K562 (cell line): ENCODE measurements at regions not wholly inside any gene's neighbourhood (a gene's known extent, or its start where the extent isn't known, plus 50 kb on each side); places are given as distances from the start of the nearest gene placed in this dataset.

Experiments
- ATAC-seq: fragments of 200-7000 bp; cut with Tn5 transposase; 3 replicates; pipeline ENCODE4 v1.9.1; 2020; ENCODE audit warnings: moderate library complexity
- BruUV-seq: library from RNA; stranded (reverse); fragments of 400-500 nt; replicated peaks from 2 replicates; lab custom pipeline; 2021; lab: Mats Ljungman, UMichigan
- CTCF ChIA-PET: fragments of 300-600 bp; formaldehyde crosslinking; extraction: SDS; loops from one replicate; lab custom pipeline; 2021; ENCODE audit warnings: low intra/inter-chr PET ratio; lab: Yijun Ruan, JAX
- POLR2A ChIA-PET: fragments of 300-600, 350-650 bp; sonication (Branson Sonifier 250); formaldehyde crosslinking; extraction: SDS; loops from one replicate; lab custom pipeline; 2021; ENCODE audit warnings: antibody characterized with exemption, inconsistent platforms; lab: Yijun Ruan, JAX
- DNase-seq, 4 experiments: peaks; one replicate each; pipeline versions ENCODE4 v3.0.0 to v3.0.0-alpha.2; 2011 to 2018; ENCODE audit warnings: low spot score in 3 of 4, mixed read lengths in 3 of 4; ENCODE audit errors: extremely low read depth in 1 of 4
- FAIRE-seq: peaks from 2 replicates; lab custom pipeline; 2011; peaks lifted over from hg19 to GRCh38; lab: Jason Lieb, UNC
- H2AFZ ChIP-seq: 2 replicates; pipeline ENCODE4 v1.6.0; 2011; ENCODE audit warnings: low read depth, low read length, control low read depth, inconsistent platforms
- H3K27ac ChIP-seq: fragments of 200-600 bp; 3 replicates; pipeline ENCODE4 v1.8.0; 2011; ENCODE audit warnings: low read depth, mild to moderate bottlenecking, control low read depth, inconsistent platforms, low read length, moderate library complexity, mixed read lengths; ENCODE audit errors: extremely low read depth
- H3K27me3 ChIP-seq, 2 experiments: fragments of 300-600 bp in 1 of 2; 2 replicates in 1 of 2; 3 replicates in 1 of 2; pipeline versions ENCODE4 v1.6.0 to v1.8.0; 2011; ENCODE audit warnings: inconsistent platforms in 2 of 2, low read length in 2 of 2, mild to moderate bottlenecking in 1 of 2, mixed read lengths in 1 of 2, moderate library complexity in 1 of 2; ENCODE audit not compliant: control insufficient read depth in 2 of 2, insufficient read depth in 2 of 2
- H3K36me3 ChIP-seq: fragments of 300-600 bp; 3 replicates; pipeline ENCODE4 v1.8.0; 2011; ENCODE audit warnings: mild to moderate bottlenecking, low read length, inconsistent platforms; ENCODE audit not compliant: control insufficient read depth, insufficient read depth
- H3K4me1 ChIP-seq, 2 experiments: fragments of 200-600 bp in 1 of 2; replicated peaks in 1 of 2; 2 replicates in 1 of 2; 3 replicates in 1 of 2; pipeline versions ENCODE4 v1.5.1 to v1.8.0; 2011; ENCODE audit warnings: inconsistent platforms in 2 of 2, low read length in 2 of 2, mild to moderate bottlenecking in 1 of 2, mixed read lengths in 1 of 2, moderate library complexity in 1 of 2; ENCODE audit not compliant: control insufficient read depth in 2 of 2, insufficient read depth in 2 of 2
- H3K4me2 ChIP-seq: 2 replicates; pipeline ENCODE4 v1.6.1; 2011; ENCODE audit warnings: low read length, control low read depth, inconsistent platforms, mixed read lengths; ENCODE audit not compliant: insufficient read depth
- H3K4me3 ChIP-seq: fragments of 200-600 bp; sonication (generic), shearing (Covaris generic); 2 replicates; pipeline ENCODE4 v1.5.1; 2016; ENCODE audit warnings: control low read depth, inconsistent platforms
- H3K79me2 ChIP-seq: fragments of 200-600 bp; 3 replicates; pipeline ENCODE4 v1.8.0; 2011; ENCODE audit warnings: low read length, inconsistent platforms; ENCODE audit not compliant: control insufficient read depth, insufficient read depth
- H3K9ac ChIP-seq, 2 experiments: 2 replicates each; pipeline versions ENCODE4 v1.6.0 to v1.6.1; 2011; ENCODE audit warnings: low read depth in 2 of 2, low read length in 2 of 2, control low read depth in 1 of 2, inconsistent platforms in 1 of 2, mild to moderate bottlenecking in 1 of 2, mixed read lengths in 1 of 2; ENCODE audit not compliant: insufficient read depth in 1 of 2
- H3K9me1 ChIP-seq: one replicate; pipeline ENCODE4 v1.6.0; 2011; ENCODE audit warnings: inconsistent platforms, mild to moderate bottlenecking, low read length, moderate library complexity; ENCODE audit not compliant: control insufficient read depth, insufficient read depth
- H3K9me3 ChIP-seq: replicated peaks from 2 replicates; pipeline ENCODE4 v1.5.1; 2011; ENCODE audit warnings: low read depth, low read length, inconsistent platforms; ENCODE audit not compliant: control insufficient read depth, insufficient read depth
- H4K20me1 ChIP-seq: replicated peaks from 2 replicates; pipeline ENCODE4 v1.6.1; 2011; ENCODE audit warnings: low read length, inconsistent platforms, mixed read lengths; ENCODE audit not compliant: control insufficient read depth, insufficient read depth
- ATF1 ChIP-seq, 2 experiments: fragments of 450-650 bp in 1 of 2; IDR thresholded peaks; 2 replicates each; pipeline ENCODE4 v1.6.1; 2016; ENCODE audit warnings: missing compliant biosample characterization in 1 of 2, missing genetic modification characterization in 1 of 2
- CHD1 ChIP-seq: fragments of 200-600 bp; sonication (generic); IDR thresholded peaks from one replicate; pipeline ENCODE4 v1.6.1; 2012; ENCODE audit warnings: mild to moderate bottlenecking, moderate library complexity, low read length, inconsistent platforms
- COPS2 ChIP-seq: fragments of 450-650 bp; conservative IDR thresholded peaks from 2 replicates; pipeline ENCODE4 v1.6.1; 2016; ENCODE audit warnings: mild to moderate bottlenecking, moderate library complexity
- DMBX1 ChIP-seq: fragments of 250-450 bp; sonication (Bioruptor Pico); IDR thresholded peaks from 2 replicates; pipeline ENCODE4 v1.8.0; 2022; ENCODE audit warnings: inconsistent platforms, mild to moderate bottlenecking, moderate library complexity, borderline replicate concordance
- MTA1 ChIP-seq: fragments of 450-650 bp; IDR thresholded peaks from 2 replicates; pipeline ENCODE4 v1.6.1; 2017; ENCODE audit warnings: borderline replicate concordance
- NCOA1 ChIP-seq: fragments of 450-650 bp; IDR thresholded peaks from 2 replicates; pipeline ENCODE4 v1.6.1; 2016; ENCODE audit warnings: low read depth
- PYGO2 ChIP-seq: fragments of 450-650 bp; IDR thresholded peaks from 2 replicates; pipeline ENCODE4 v1.6.1; 2016; ENCODE audit warnings: mild to moderate bottlenecking, missing genetic modification characterization, moderate library complexity, missing compliant biosample characterization
- SP2 ChIP-seq: IDR thresholded peaks from 2 replicates; pipeline ENCODE4 v1.6.1; 2011; ENCODE audit warnings: mild to moderate bottlenecking, low read depth, low read length, moderate library complexity; ENCODE audit not compliant: poor library complexity, severe bottlenecking; ENCODE audit errors: extremely low read depth
- TAL1 ChIP-seq: fragments of 450-650 bp; IDR thresholded peaks from 2 replicates; pipeline ENCODE4 v1.6.1; 2016; ENCODE audit warnings: mild to moderate bottlenecking
- USF2 ChIP-seq: sonication (generic); formaldehyde crosslinking; IDR thresholded peaks from 2 replicates; pipeline ENCODE4 v1.5.0; 2020; ENCODE audit warnings: missing genetic modification reagents
- ZNF436 ChIP-seq: fragments of 250-450, 450-650 bp; sonication (Bioruptor Pico); formaldehyde crosslinking; IDR thresholded peaks from 2 replicates; pipeline ENCODE4 v1.7.0; 2020; ENCODE audit warnings: mild to moderate bottlenecking
- WGBS: fragments of 100-300 bp; shearing (Covaris generic); methylation state at CpG from one replicate; pipeline ENCODE4 v1.1.6; 2016; ENCODE audit warnings: low coverage, mixed read lengths; ENCODE audit not compliant: insufficient coverage; ENCODE audit errors: missing lambda C conversion rate; 5-methylcytosine and 5-hydroxymethylcytosine counted together
- in situ Hi-C: fragments of 300-500 bp; cut with MboI; formaldehyde crosslinking; loops from 4 replicates; pipeline ENCODE4 v1.15.0; 2018; ENCODE audit warnings: inconsistent platforms, mixed read lengths
- intact Hi-C: fragments of 100-400 bp; cut with micrococcal nuclease; formaldehyde crosslinking; loops from 2 replicates; pipeline ENCODE4 v1.14.2; 2022

GRCh38 chr5:5755888-5756287, 333.4 kb downstream of the ICE1 start (continued):
- TF ChIP-seq DMBX1 (CRISPR knock-in tag) (no peak), ATF1 (CRISPR knock-in tag; IDR thresholded peaks at IDR 0.05) (no peak), ATF1 (tag; IDR thresholded peaks at IDR 0.05) (no peak), TAL1 (no peak), PYGO2 (tag) (no peak), NCOA1 (no peak)

GRCh38 chr5:5752844-5753243, 330.4 kb downstream of the ICE1 start:
- in situ Hi-C loops, result no loop called here
- Histone ChIP-seq H3K4me1 (no peaks in the 10 kb centered on the region), H3K9me3 (no peaks in the 10 kb centered on the region), H3K9me1 (no peaks in the 10 kb centered on the region), H2AFZ (no peak overlapping the region), H3K4me3 (no peak overlapping the region), H4K20me1 (no peaks in the 10 kb centered on the region), H3K27me3 (peaks cover 0 to 3% of the 10 kb centered on the region in 2 experiments; a peak in 1 of 5 replicates), H3K9ac (no peak overlapping the region), H3K4me2 (no peak overlapping the region), H3K27ac (no peak overlapping the region), H3K79me2 (no peaks in the 10 kb centered on the region), H3K36me3 (no peaks in the 10 kb centered on the region)
- no TSS peak for BruUV-seq
- FAIRE-seq (no peak), ATAC-seq (no peak), DNase-seq (no peak)
- intact Hi-C loops, result no loop called here
- 4% methylated on average over 2 of the region's 2 CpGs for WGBS
- TF ChIP-seq CHD1 (no peak), USF2 (CRISPR knock-in tag) (no peak), SP2 (no peak), MTA1 (no peak), COPS2 (no peak), ZNF436 (CRISPR knock-in tag) (no peak)
- CTCF ChIA-PET, result no interaction called here
- POLR2A ChIA-PET, result no interaction called here
